ENCODE measurements at regions not wholly inside any gene's neighbourhood (a gene's known extent, or its start where the extent isn't known, plus 50 kb on each side); places are given as distances from the start of the nearest gene placed in this dataset.

DNA sequence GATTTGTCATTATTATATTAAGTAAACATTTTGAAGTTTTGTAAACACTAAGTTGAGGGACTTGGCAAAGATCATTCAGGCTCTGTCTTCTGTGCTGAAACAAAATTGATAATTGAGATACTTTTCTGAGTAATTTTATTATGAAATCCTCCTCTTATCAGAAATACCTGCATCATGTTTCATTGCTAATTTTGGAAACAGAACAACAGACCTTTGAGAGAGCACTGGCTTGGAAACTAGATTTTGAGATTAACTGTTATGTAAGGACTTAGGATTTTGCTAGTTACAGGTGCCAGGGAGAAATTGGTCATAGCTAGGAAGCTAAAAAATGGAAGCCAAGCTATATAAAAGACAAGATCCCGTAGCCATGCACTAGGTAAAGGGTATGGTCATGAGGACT lies 201.7 kb upstream of the DCN start:
- no peak for TF ChIP-seq EZH2 (IDR thresholded peaks at IDR 0.05; ENCODE audit: insufficient read depth, low read length)
- TF ChIP-seq, protein P1, sequence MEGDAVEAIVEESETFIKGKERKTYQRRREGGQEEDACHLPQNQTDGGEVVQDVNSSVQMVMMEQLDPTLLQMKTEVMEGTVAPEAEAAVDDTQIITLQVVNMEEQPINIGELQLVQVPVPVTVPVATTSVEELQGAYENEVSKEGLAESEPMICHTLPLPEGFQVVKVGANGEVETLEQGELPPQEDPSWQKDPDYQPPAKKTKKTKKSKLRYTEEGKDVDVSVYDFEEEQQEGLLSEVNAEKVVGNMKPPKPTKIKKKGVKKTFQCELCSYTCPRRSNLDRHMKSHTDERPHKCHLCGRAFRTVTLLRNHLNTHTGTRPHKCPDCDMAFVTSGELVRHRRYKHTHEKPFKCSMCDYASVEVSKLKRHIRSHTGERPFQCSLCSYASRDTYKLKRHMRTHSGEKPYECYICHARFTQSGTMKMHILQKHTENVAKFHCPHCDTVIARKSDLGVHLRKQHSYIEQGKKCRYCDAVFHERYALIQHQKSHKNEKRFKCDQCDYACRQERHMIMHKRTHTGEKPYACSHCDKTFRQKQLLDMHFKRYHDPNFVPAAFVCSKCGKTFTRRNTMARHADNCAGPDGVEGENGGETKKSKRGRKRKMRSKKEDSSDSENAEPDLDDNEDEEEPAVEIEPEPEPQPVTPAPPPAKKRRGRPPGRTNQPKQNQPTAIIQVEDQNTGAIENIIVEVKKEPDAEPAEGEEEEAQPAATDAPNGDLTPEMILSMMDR (IDR thresholded peaks at IDR 0.05; ENCODE audit: insufficient read depth, low read depth, low read length) = no peak
